ENCODE measurements at regions not wholly inside any gene's neighbourhood (a gene's known extent, or its start where the extent isn't known, plus 50 kb on each side); places are given as distances from the start of the nearest gene placed in this dataset.

- Histone ChIP-seq H3K27me3 (ENCODE audit: control insufficient read depth, insufficient read depth, low read length) (no peaks in the 10 kb centered on the region), H3K4me1 (ENCODE audit: control insufficient read depth, insufficient read depth, low read length) (peaks cover 8% of the 10 kb centered on the region; the same call in 1 of the 2 replicates), H3K9me3 (ENCODE audit: control insufficient read depth, insufficient read depth, low read length) (no peaks in the 10 kb centered on the region), H3K4me3 (ENCODE audit: low read depth, low read length) (no peak overlapping the region), H3K9ac (ENCODE audit: low read depth, low read length) (no peak overlapping the region), H3K36me3 (ENCODE audit: control insufficient read depth, insufficient read depth, low read length) (no peaks in the 10 kb centered on the region), H3K27ac (ENCODE audit: low read depth, low read length) (no peak overlapping the region)
Measured at GRCh38 chr3:135460273-135460672, 505.3 kb upstream of the PPP2R3A start.

- Histone ChIP-seq H3K4me1 (ENCODE audit: control insufficient read depth, insufficient read depth, low read length) (no peaks in the 10 kb centered on the region), H3K27ac (ENCODE audit: low read depth, low read length) (no peak overlapping the region), H3K4me3 (ENCODE audit: low read depth, low read length) (no peak overlapping the region), H3K9me3 (ENCODE audit: control insufficient read depth, insufficient read depth, low read length) (no peaks in the 10 kb centered on the region), H3K36me3 (ENCODE audit: control insufficient read depth, insufficient read depth, low read length) (no peaks in the 10 kb centered on the region), H3K9ac (ENCODE audit: low read depth, low read length) (no peak overlapping the region), H3K27me3 (ENCODE audit: control insufficient read depth, insufficient read depth, low read length) (no peaks in the 10 kb centered on the region)
Measured at GRCh38 chr3:135471911-135472310, 493.6 kb upstream of the PPP2R3A start.

GRCh38 chr3:135473449-135473848 is 492.1 kb upstream of the PPP2R3A start:
- H3K27ac ChIP-seq (ENCODE audit: low read depth, low read length): no peak overlapping the region
- no peaks in the 10 kb centered on the region for H3K27me3 ChIP-seq (ENCODE audit: control insufficient read depth, insufficient read depth, low read length)
- H3K4me1 ChIP-seq (ENCODE audit: control insufficient read depth, insufficient read depth, low read length): no peaks in the 10 kb centered on the region

GRCh38 chr3:135487261-135487660 is 478.3 kb upstream of the PPP2R3A start:
- Histone ChIP-seq H3K9ac (ENCODE audit: low read depth, low read length) (no peak overlapping the region), H3K4me3 (ENCODE audit: low read depth, low read length) (no peak overlapping the region), H3K9me3 (ENCODE audit: control insufficient read depth, insufficient read depth, low read length) (no peaks in the 10 kb centered on the region), H3K27me3 (ENCODE audit: control insufficient read depth, insufficient read depth, low read length) (no peaks in the 10 kb centered on the region), H3K27ac (ENCODE audit: low read depth, low read length) (no peak overlapping the region), H3K4me1 (ENCODE audit: control insufficient read depth, insufficient read depth, low read length) (no peaks in the 10 kb centered on the region), H3K36me3 (ENCODE audit: control insufficient read depth, insufficient read depth, low read length) (no peaks in the 10 kb centered on the region)

More at GRCh38 chr3:135473449-135473848, 492.1 kb upstream of the PPP2R3A start:
- H3K9ac ChIP-seq (ENCODE audit: low read depth, low read length): no peak overlapping the region
- H3K36me3 ChIP-seq (ENCODE audit: control insufficient read depth, insufficient read depth, low read length): no peaks in the 10 kb centered on the region
- H3K9me3 ChIP-seq (ENCODE audit: control insufficient read depth, insufficient read depth, low read length): no peaks in the 10 kb centered on the region
- H3K4me3 ChIP-seq (ENCODE audit: low read depth, low read length): no peak overlapping the region

- Histone ChIP-seq H3K4me3 (ENCODE audit: low read depth, low read length) (no peak overlapping the region), H3K9ac (ENCODE audit: low read depth, low read length) (no peak overlapping the region), H3K36me3 (ENCODE audit: control insufficient read depth, insufficient read depth, low read length) (no peaks in the 10 kb centered on the region), H3K4me1 (ENCODE audit: control insufficient read depth, insufficient read depth, low read length) (no peaks in the 10 kb centered on the region), H3K27ac (ENCODE audit: low read depth, low read length) (no peak overlapping the region), H3K9me3 (ENCODE audit: control insufficient read depth, insufficient read depth, low read length) (no peaks in the 10 kb centered on the region), H3K27me3 (ENCODE audit: control insufficient read depth, insufficient read depth, low read length) (no peaks in the 10 kb centered on the region)
Measured at GRCh38 chr3:135490219-135490915, 475.2 kb upstream of the PPP2R3A start.

- Histone ChIP-seq H3K4me1 (ENCODE audit: control insufficient read depth, insufficient read depth, low read length) (no peaks in the 10 kb centered on the region), H3K36me3 (ENCODE audit: control insufficient read depth, insufficient read depth, low read length) (no peaks in the 10 kb centered on the region), H3K9me3 (ENCODE audit: control insufficient read depth, insufficient read depth, low read length) (no peaks in the 10 kb centered on the region), H3K9ac (ENCODE audit: low read depth, low read length) (no peak overlapping the region), H3K27ac (ENCODE audit: low read depth, low read length) (no peak overlapping the region), H3K27me3 (ENCODE audit: control insufficient read depth, insufficient read depth, low read length) (no peaks in the 10 kb centered on the region), H3K4me3 (ENCODE audit: low read depth, low read length) (no peak overlapping the region)
Measured at GRCh38 chr3:135491491-135492205, 473.9 kb upstream of the PPP2R3A start.

GRCh38 chr3:135495891-135496290 is 469.6 kb upstream of the PPP2R3A start:
- H3K36me3 ChIP-seq (ENCODE audit: control insufficient read depth, insufficient read depth, low read length): no peaks in the 10 kb centered on the region
- H3K9me3 ChIP-seq (ENCODE audit: control insufficient read depth, insufficient read depth, low read length): no peaks in the 10 kb centered on the region
- H3K4me1 ChIP-seq (ENCODE audit: control insufficient read depth, insufficient read depth, low read length): no peaks in the 10 kb centered on the region
- no peaks in the 10 kb centered on the region for H3K27me3 ChIP-seq (ENCODE audit: control insufficient read depth, insufficient read depth, low read length)
- H3K4me3 ChIP-seq (ENCODE audit: low read depth, low read length): no peak overlapping the region
- no peak overlapping the region for H3K9ac ChIP-seq (ENCODE audit: low read depth, low read length)
- H3K27ac ChIP-seq (ENCODE audit: low read depth, low read length): no peak overlapping the region

GRCh38 chr3:135497979-135498378 is 467.5 kb upstream of the PPP2R3A start:
- H3K27ac ChIP-seq (ENCODE audit: low read depth, low read length): no peak overlapping the region
- no peak overlapping the region for H3K9ac ChIP-seq (ENCODE audit: low read depth, low read length)
- no peaks in the 10 kb centered on the region for H3K36me3 ChIP-seq (ENCODE audit: control insufficient read depth, insufficient read depth, low read length)
- no peak overlapping the region for H3K4me3 ChIP-seq (ENCODE audit: low read depth, low read length)
- no peaks in the 10 kb centered on the region for H3K9me3 ChIP-seq (ENCODE audit: control insufficient read depth, insufficient read depth, low read length)
- no peaks in the 10 kb centered on the region for H3K27me3 ChIP-seq (ENCODE audit: control insufficient read depth, insufficient read depth, low read length)
- H3K4me1 ChIP-seq (ENCODE audit: control insufficient read depth, insufficient read depth, low read length): peaks cover 5% of the 10 kb centered on the region

GRCh38 chr3:135499426-135499825 is 466.1 kb upstream of the PPP2R3A start:
- no peak overlapping the region for H3K9ac ChIP-seq (ENCODE audit: low read depth, low read length)
- no peaks in the 10 kb centered on the region for H3K9me3 ChIP-seq (ENCODE audit: control insufficient read depth, insufficient read depth, low read length)
- H3K4me1 ChIP-seq (ENCODE audit: control insufficient read depth, insufficient read depth, low read length): peaks cover 13% of the 10 kb centered on the region
- no peak overlapping the region for H3K4me3 ChIP-seq (ENCODE audit: low read depth, low read length)
- H3K27ac ChIP-seq (ENCODE audit: low read depth, low read length): no peak overlapping the region
- H3K36me3 ChIP-seq (ENCODE audit: control insufficient read depth, insufficient read depth, low read length): no peaks in the 10 kb centered on the region
- H3K27me3 ChIP-seq (ENCODE audit: control insufficient read depth, insufficient read depth, low read length): no peaks in the 10 kb centered on the region

GRCh38 chr3:135500034-135500433 is 465.5 kb upstream of the PPP2R3A start:
- H3K27me3 ChIP-seq (ENCODE audit: control insufficient read depth, insufficient read depth, low read length): no peaks in the 10 kb centered on the region
- no peak overlapping the region for H3K4me3 ChIP-seq (ENCODE audit: low read depth, low read length)
- no peaks in the 10 kb centered on the region for H3K9me3 ChIP-seq (ENCODE audit: control insufficient read depth, insufficient read depth, low read length)
- H3K9ac ChIP-seq (ENCODE audit: low read depth, low read length): no peak overlapping the region
- peaks cover 13% of the 10 kb centered on the region for H3K4me1 ChIP-seq (ENCODE audit: control insufficient read depth, insufficient read depth, low read length)
- H3K27ac ChIP-seq (ENCODE audit: low read depth, low read length): no peak overlapping the region
- no peaks in the 10 kb centered on the region for H3K36me3 ChIP-seq (ENCODE audit: control insufficient read depth, insufficient read depth, low read length)

- peak overlapping the region; percentile 33; the same call in 1 of the 2 replicates for H3K4me3 ChIP-seq (ENCODE audit: low read depth, low read length)
Measured at GRCh38 chr3:135503065-135503759, 462.3 kb upstream of the PPP2R3A start.

More at GRCh38 chr3:135503065-135503759, 462.3 kb upstream of the PPP2R3A start:
- peaks cover 13% of the 10 kb centered on the region for H3K4me1 ChIP-seq (ENCODE audit: control insufficient read depth, insufficient read depth, low read length)
- H3K9me3 ChIP-seq (ENCODE audit: control insufficient read depth, insufficient read depth, low read length): no peaks in the 10 kb centered on the region
- H3K27me3 ChIP-seq (ENCODE audit: control insufficient read depth, insufficient read depth, low read length): no peaks in the 10 kb centered on the region
- H3K36me3 ChIP-seq (ENCODE audit: control insufficient read depth, insufficient read depth, low read length): no peaks in the 10 kb centered on the region
- peak overlapping the region; percentile 48; the same call in 1 of the 2 replicates for H3K9ac ChIP-seq (ENCODE audit: low read depth, low read length)
- H3K27ac ChIP-seq (ENCODE audit: low read depth, low read length): no peak overlapping the region
